Activated CD4-positive, CD25-positive, alpha-beta regulatory T cell treated with anti-CD3 and anti-CD28 coated beads, Interleukin-2, amount 50 U/mL, for 24 hours (primary cell): ENCODE measurements at regions not wholly inside any gene's neighbourhood (a gene's known extent, or its start where the extent isn't known, plus 50 kb on each side); places are given as distances from the start of the nearest gene placed in this dataset.

Experiments
- ATAC-seq, 2 donors: fragments of 150-1000 bp; cut with Tn5 transposase; one replicate each; pipeline ENCODE4 v1.10.0; 2021; ENCODE audit warnings: mild to moderate bottlenecking in 1 of 2, moderate library complexity in 1 of 2

DNA sequence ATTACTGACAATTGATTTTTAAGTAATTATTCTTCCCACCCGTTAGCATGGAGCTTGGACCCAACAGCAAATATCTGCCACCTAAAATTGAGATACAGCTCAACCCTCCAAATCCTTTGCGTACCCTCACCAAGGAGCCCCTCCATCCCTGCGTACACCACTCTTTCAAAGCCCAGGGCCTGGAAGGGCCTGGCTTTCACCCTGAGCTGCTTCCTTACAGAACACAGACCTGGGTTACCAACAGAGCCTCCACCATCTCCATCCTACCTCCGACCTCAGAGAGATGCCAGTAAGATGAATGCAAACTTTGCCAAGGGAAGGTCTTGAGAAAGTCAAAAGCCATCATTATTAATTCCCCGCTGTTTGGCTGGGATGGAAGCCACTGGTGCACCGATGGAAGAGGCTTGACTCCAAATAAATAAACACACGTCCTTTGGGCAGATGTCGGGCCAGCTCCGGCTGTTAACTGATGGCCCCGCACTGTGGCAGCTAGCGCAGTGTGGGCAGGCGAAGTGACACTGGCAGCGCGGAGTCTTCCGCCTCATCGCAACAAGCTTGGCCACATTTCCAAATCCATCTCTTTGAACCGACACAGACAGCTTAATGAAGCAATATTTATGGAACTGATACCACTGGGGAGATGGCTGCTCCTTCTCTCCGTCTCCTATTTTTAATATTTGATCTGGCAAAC is 150.2 kb upstream of the VSTM2B start:
- ATAC-seq = no peak

- no peak for ATAC-seq
Observed at GRCh38 chr19:29376855-29377354, 148.9 kb upstream of the VSTM2B start.

DNA sequence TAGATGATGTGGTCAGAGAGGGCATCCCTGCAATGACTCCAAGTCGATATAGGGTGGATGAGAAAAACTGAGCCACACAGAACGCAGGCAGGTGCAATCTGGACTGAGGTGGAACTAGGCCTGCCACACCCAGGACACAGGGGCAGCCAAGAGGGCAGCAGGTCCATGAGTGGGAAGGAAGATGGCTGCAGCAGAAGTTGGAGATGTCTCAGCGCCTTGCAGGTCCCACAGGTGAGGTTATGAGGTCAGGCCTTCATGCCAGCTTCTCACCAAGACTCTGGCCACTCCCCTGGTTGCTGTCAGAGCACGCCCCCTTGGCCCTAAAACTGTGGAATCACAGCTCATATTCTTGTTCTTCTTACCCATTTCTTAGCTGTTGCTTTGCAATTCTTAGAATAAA is 147.7 kb upstream of the VSTM2B start:
- ATAC-seq = no peak

- no peak for ATAC-seq
Observed at GRCh38 chr19:29378543-29379080, 147.2 kb upstream of the VSTM2B start.

GRCh38 chr19:29379257-29380021 is 146.4 kb upstream of the VSTM2B start:
- no peak for ATAC-seq

DNA sequence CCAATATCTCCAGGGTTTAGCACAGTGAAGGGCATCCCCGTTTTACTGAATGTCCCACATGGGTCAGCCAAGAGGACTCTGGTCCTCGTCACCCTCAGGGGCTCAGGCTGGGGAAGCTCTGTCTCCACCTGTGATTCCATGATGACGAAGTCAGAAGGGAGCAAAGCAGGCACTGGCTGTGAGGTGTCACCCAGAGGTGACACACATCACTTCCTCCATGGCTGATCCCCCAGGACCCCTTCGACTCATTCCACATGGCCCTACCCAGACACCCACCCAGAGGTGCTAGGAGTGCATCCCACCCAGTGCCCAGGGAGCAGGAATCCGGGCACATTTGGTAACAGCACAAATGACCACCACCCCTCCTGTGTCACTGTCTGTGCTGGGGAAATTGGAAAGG is 145.2 kb upstream of the VSTM2B start:
- ATAC-seq = no peak

DNA sequence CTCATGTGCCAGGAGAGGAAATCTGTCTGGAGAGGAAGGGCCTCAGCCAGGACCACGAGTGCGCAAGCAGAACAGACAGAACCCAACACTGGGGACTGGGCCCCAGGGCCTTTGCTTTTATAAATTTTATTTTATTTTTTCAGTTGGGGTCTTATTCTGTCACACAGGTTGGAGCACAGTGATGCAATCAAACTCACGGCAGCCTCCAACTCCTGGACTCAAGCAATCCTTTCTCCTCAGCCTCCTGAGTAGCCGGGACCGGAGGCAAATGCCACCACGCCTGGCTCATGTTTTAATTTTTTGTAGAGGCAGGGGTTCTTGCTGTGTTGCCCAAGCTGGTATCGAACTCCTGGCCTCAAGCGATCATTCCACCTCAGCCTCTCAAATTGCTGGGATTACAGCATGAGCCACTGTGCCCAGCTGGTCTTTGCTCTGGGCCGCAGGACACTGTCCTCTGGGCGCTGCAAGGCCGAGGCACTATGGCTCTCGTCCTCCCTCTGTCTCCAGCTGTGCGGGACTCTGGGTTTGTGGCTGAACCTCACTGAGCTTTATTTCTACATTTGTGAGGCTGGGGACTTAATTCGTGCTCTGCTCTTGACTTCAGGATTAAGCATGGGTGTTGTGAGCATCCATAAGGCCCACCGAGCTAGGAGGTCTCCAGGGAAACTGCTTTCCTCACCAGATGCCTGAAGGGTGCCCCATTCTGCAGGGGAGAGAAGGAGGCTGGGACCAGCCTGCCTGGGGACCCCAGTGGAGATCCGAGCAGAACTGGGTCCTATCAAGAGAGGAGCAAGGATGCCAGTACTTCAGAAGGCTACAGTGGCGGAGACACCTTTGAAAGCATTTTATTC is 144.2 kb upstream of the VSTM2B start:
- no peak for ATAC-seq

DNA sequence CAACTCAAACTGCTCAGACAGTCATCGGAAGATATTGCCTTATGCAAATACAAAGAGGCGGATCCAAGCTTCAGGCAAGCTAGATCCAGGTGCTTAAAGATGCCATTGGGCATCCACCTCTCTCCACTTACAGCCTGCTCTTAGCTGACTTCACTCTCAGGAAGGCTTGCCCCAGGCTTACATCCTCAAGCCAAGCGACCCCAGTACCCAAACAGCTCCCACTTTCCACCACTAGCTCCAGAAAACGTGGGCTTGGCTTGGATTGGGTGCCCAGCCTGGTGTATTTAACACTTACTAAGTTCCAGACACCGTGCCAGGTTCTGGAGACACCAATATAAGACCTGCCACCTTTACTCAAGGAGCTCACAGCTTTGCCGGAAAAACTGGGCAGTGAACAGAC is 142.1 kb upstream of the VSTM2B start:
- no peak for ATAC-seq

GRCh38 chr19:29384656-29385055 is 141.1 kb upstream of the VSTM2B start:
- no peak for ATAC-seq

DNA sequence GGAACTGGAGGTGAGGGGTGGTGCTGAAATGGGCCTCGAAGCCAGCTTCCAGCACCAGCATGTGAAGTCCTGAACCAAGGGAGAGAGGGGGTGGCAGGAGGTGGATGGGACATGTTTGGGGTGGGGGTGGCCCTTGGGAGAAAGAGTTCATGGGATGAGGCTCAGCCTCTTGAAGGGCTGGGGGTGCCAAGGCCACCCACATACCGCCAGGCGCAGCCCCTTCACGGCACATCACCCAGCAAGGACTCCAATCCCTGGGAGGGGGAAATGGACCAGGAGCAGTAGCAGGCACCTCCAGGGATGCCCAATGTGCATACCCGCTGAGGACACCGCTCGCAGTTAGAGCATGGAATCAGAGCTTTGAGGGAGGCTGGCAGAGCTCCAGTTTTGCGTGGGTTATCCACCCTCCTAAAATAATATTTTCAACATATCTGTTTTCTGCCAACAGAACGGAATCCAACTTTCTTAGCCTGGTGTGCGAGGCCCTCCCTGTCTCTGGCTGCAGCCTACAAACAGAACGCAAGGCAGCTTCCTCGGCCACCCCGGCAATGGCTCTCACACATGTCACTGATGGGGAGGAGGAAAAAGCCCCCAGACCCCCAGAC is 140.5 kb upstream of the VSTM2B start:
- no peak for ATAC-seq

DNA sequence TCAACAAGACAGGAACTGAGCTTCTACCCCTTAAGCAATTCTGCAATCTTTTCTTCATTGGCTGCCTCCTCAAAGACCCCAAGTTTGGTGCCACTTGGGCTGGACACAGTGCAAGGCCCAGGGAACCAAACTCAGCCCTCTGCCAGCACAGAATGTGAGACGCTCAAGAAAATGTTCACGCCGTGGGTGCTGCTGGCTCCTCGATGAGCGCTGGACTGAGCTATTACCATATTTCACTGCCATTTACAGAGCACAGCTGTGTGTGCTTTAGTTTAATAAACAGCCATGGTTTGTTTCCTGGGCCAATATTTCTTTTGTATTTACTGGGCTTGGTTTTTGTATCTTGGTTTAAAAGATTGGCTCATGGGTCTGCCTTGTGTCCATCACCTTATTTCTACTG is 138.8 kb upstream of the VSTM2B start:
- no peak for ATAC-seq

DNA sequence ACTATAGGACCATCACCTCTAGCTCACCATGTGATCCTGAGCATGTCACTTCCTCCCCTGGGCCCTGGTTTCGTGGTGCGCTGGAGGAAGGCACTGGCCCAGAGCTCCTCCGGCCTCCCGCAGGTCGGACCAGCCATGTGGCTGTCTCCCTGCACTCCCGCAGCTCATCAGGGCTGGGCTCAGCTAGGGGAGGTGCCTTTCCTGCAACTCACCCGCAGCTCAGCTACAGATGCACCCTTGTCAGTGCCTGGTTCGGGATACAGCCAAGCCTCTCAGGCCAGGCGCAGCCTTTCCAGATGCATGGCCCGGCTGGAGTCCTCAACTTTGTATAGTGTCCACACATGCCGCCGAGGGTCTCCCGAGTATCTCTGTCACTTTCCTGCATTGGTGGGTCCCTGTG is 138.2 kb upstream of the VSTM2B start:
- no peak for ATAC-seq

DNA sequence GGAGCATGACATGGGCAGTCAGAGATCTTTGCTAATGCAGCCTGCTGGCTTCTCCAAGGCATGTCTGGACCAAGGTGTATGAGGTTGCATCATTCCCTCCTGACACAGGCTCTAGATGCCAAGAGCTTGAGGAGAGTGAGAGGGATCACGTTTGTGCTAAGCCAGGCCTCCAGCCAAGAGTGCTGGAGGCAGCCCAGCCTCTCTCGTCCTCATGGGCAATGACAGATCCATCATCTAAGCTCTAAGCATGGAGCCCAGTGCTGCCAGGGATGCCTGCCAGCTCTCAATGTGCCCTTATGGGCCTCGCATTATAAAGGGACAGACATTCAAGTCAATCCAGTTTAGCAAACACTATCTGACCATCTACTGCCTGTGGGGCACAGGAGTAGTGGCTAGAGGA is 136.3 kb upstream of the VSTM2B start:
- ATAC-seq = no peak

- ATAC-seq = no peak
Observed at GRCh38 chr19:29390742-29391141, 135.1 kb upstream of the VSTM2B start.

- no peak for ATAC-seq
Observed at GRCh38 chr19:29393915-29394460, 131.8 kb upstream of the VSTM2B start.

DNA sequence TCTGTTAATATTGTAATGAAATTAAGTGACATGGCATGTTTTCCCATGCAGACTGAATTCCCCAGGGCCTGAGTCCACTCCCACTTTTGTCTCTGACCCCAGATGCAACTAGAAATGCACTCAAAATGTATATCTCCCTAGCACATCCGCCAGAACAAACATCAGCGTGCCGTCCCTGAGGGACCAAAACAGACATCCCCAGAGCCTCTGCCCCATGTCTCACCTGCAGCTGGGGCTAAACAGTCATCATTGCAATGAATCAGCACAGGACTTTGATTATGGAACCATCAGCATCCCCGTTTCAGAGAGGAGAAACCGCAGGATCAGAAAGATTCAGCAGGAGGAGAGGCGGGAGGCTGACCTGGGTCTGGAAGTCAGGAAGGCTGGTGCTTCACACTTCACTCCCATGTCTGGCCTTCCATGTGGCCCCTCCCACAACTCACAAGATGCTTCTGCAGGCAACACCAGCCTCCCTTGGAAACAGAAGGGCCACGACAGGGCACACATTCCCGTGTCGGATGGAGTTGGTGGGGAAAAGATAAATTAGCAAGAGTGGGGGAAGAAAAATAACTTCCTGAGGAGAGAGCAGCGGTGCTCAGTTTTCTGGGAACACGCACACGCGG is 130.6 kb upstream of the VSTM2B start:
- no peak for ATAC-seq

GRCh38 chr19:29395734-29396414 is 129.9 kb upstream of the VSTM2B start:
- no peak for ATAC-seq

- no peak for ATAC-seq
Observed at GRCh38 chr19:29396925-29397324, 128.9 kb upstream of the VSTM2B start.

DNA sequence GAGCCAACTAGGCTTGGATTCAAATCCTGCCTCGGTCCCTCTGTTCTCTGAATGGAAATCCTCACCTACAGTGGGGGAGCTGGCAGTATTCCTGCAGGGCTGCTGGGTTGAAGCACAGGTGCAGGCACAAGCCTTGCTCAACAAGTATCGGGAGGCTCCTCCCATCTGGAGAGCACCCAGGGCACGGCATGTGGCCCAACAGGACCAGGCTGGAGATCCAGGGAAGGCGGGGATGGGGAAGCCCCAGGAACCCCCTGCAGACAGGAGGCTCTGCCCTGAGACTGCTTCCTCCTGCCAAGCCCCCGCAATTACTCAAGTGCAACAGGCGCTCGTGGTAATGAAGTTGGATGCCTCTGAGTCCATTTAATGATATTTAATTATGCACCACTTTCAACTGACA is 128.0 kb upstream of the VSTM2B start:
- no peak for ATAC-seq

- no peak for ATAC-seq
Observed at GRCh38 chr19:29399804-29400203, 126.0 kb upstream of the VSTM2B start.
